PC-3 (cell line): ENCODE measurements at regions not wholly inside any gene's neighbourhood (a gene's known extent, or its start where the extent isn't known, plus 50 kb on each side); places are given as distances from the start of the nearest gene placed in this dataset.

ENCODE experiments used
- CTCF ChIP-seq: fragments of 300-600 bp; sonication (generic); conservative IDR thresholded peaks from 2 replicates; pipeline ENCODE4 v1.5.1; 2017; ENCODE audit warnings: antibody characterized with exemption, low read depth, mild to moderate bottlenecking, low read length
- EZH2 ChIP-seq: fragments of 300-600 bp; sonication (generic); IDR thresholded peaks from one replicate; pipeline ENCODE4 v1.6.1; 2017; ENCODE audit warnings: antibody characterized with exemption, mild to moderate bottlenecking, low read length; ENCODE audit not compliant: unreplicated experiment
- EZH2phosphoT487 ChIP-seq: fragments of 300-600 bp; sonication (generic); IDR thresholded peaks from 2 replicates; pipeline ENCODE4 v1.6.1; 2018; ENCODE audit warnings: mild to moderate bottlenecking, antibody characterized with exemption, low read length, borderline replicate concordance

- TF ChIP-seq CTCF (no peak), EZH2phosphoT487 (no peak), EZH2 (no peak)
These were observed 508.7 kb downstream of the ZNF674 start for GRCh38 chrX:46036508-46036907.
